HCT116 (cell line): ENCODE measurements at regions not wholly inside any gene's neighbourhood (a gene's known extent, or its start where the extent isn't known, plus 50 kb on each side); places are given as distances from the start of the nearest gene placed in this dataset.

Experiments
- ATF3 ChIP-seq: IDR thresholded peaks from 2 replicates; pipeline ENCODE4 v1.6.1; 2012
- CTCF ChIP-seq, 3 experiments: fragments of 200-600 bp in 1 of 3; sonication (generic) in 1 of 3; IDR thresholded peaks in 2 of 3; conservative IDR thresholded peaks in 1 of 3; 2 replicates each; pipeline ENCODE4 v1.5.1; 2012 to 2017; ENCODE audit warnings: low read depth in 2 of 3, low read length in 2 of 3, antibody characterized with exemption in 1 of 3, borderline replicate concordance in 1 of 3, control low read depth in 1 of 3, mild to moderate bottlenecking in 1 of 3, mixed read lengths in 1 of 3, mixed run types in 1 of 3, moderate library complexity in 1 of 3; ENCODE audit not compliant: insufficient read depth in 1 of 3
- ELF1 ChIP-seq: IDR thresholded peaks from 2 replicates; pipeline ENCODE4 v1.6.1; 2012; ENCODE audit warnings: low read depth, borderline replicate concordance
- EZH2phosphoT487 ChIP-seq: fragments of 200-600 bp; IDR thresholded peaks from 2 replicates; pipeline ENCODE4 v1.6.1; 2018; ENCODE audit warnings: antibody characterized with exemption, borderline replicate concordance
- MAX ChIP-seq: IDR thresholded peaks from 2 replicates; pipeline ENCODE4 v1.6.1; 2012
- POLR2A ChIP-seq: IDR thresholded peaks from 2 replicates; pipeline ENCODE4 v1.7.0; 2011; ENCODE audit warnings: borderline replicate concordance; ENCODE audit not compliant: insufficient read depth, insufficient read length; ENCODE audit errors: extremely low read depth
- POLR2AphosphoS5 ChIP-seq: IDR thresholded peaks from 2 replicates; pipeline ENCODE4 v1.6.1; 2011; ENCODE audit warnings: mild to moderate bottlenecking, low read depth, low read length, moderate library complexity
- RAD21 ChIP-seq: IDR thresholded peaks from 2 replicates; pipeline ENCODE4 v1.6.1; 2012; ENCODE audit warnings: low read depth, mild to moderate bottlenecking
- REST ChIP-seq: IDR thresholded peaks from 2 replicates; pipeline ENCODE4 v1.6.1; 2012; ENCODE audit warnings: low read depth
- SIN3A ChIP-seq: IDR thresholded peaks from 2 replicates; pipeline ENCODE4 v1.6.1; 2012; ENCODE audit warnings: low read depth
- YY1 ChIP-seq: IDR thresholded peaks from 2 replicates; pipeline ENCODE4 v1.6.1; 2011; ENCODE audit warnings: low read length, low read depth, moderate library complexity, mild to moderate bottlenecking; ENCODE audit not compliant: insufficient replicate concordance; ENCODE audit errors: extremely low read depth
- ZFX ChIP-seq: fragments of 450-650 bp; IDR thresholded peaks from 2 replicates; pipeline ENCODE4 v1.6.1; 2017

- TF ChIP-seq CTCF (IDR thresholded peaks at IDR 0.05 in 2 of 3, conservative IDR thresholded peaks at IDR 0.05 in 1 of 3; ENCODE audit: borderline replicate concordance in 1 of 3, insufficient read depth in 1 of 3, low read depth in 2 of 3, low read length in 2 of 3) = no peak
- no peak for TF ChIP-seq POLR2A
- TF ChIP-seq REST = no peak
- TF ChIP-seq SIN3A = no peak
- TF ChIP-seq ATF3 = no peak
- TF ChIP-seq ZFX = no peak
- TF ChIP-seq YY1 = no peak
- no peak for TF ChIP-seq RAD21
- TF ChIP-seq EZH2phosphoT487 = no peak
- no peak for TF ChIP-seq MAX
- no peak for TF ChIP-seq ELF1
- no peak for TF ChIP-seq POLR2AphosphoS5
These were observed 142.0 kb downstream of the COL6A3 start for GRCh38 chr2:237271698-237272652.
